ENCODE measurements at regions not wholly inside any gene's neighbourhood (a gene's known extent, or its start where the extent isn't known, plus 50 kb on each side); places are given as distances from the start of the nearest gene placed in this dataset.

GRCh38 chrX:18039023-18039422, 177.9 kb upstream of the RAI2 start:
- no peak overlapping the region for H3K4me3 ChIP-seq
- no peak for DNase-seq
- no peak for TF ChIP-seq CTCF (IDR thresholded peaks at IDR 0.05; ENCODE audit: borderline replicate concordance)

DNA sequence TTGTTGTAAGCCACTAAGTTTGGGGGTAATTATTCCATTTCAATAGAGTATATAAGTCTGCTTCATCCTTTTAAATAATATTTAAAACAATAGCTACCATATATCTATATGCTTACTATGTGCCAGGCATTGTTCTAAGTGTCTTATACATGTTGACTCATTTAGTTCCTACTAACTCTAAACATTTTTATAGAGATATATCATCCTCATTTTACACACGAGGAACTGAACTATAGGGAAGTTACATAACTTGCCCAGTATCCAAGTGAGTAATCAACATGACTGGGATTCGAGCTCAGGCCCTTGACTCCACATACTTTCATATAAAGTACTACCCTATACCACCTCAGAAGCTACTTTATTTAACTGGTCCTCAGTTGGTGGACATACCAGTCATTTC, 175.3 kb upstream of the RAI2 start:
- H3K36me3 ChIP-seq, result no peaks in the 10 kb centered on the region
- no peak overlapping the region for H3K4me3 ChIP-seq
- no peaks in the 10 kb centered on the region for H3K4me1 ChIP-seq
- intact Hi-C loops (cut with micrococcal nuclease), result no loop called here
- no peak for TF ChIP-seq CTCF (IDR thresholded peaks at IDR 0.05; ENCODE audit: borderline replicate concordance)
- no peaks in the 10 kb centered on the region for H3K27me3 ChIP-seq (ENCODE audit: low read depth)
- H3K27ac ChIP-seq (replicated peaks), result no peak overlapping the region
- H3K9me3 ChIP-seq (replicated peaks), result no peaks in the 10 kb centered on the region
- no peak for DNase-seq

More at GRCh38 chrX:18039023-18039422, 177.9 kb upstream of the RAI2 start:
- intact Hi-C loops (cut with micrococcal nuclease), result no loop called here
- H3K27me3 ChIP-seq (ENCODE audit: low read depth), result no peaks in the 10 kb centered on the region
- H3K9me3 ChIP-seq (replicated peaks), result no peaks in the 10 kb centered on the region
- H3K4me1 ChIP-seq, result no peaks in the 10 kb centered on the region
- no peak overlapping the region for H3K27ac ChIP-seq (replicated peaks)
- H3K36me3 ChIP-seq, result no peaks in the 10 kb centered on the region

DNA sequence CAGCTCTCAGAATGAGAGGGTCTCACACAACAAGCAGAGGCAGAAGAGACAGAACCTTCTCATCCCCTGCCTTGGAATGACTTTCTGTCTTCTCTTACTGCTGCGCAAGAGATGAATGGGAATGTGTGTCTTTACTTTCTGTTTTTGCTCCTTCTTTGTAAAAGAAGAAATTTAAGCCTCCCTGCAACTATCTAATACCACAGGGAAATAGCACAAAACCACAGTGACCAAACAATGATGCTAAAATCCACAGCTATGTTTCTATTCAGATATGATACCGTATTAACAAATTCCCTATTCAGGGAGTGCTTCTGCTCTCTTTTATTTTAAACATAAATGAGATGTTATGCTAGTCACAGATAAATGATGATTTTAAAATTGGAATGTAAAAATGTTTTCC, 173.8 kb upstream of the RAI2 start:
- Histone ChIP-seq H3K27me3 (ENCODE audit: low read depth) (no peaks in the 10 kb centered on the region), H3K4me1 (no peaks in the 10 kb centered on the region), H3K9me3 (replicated peaks) (no peaks in the 10 kb centered on the region), H3K36me3 (no peaks in the 10 kb centered on the region), H3K27ac (replicated peaks) (no peak overlapping the region), H3K4me3 (no peak overlapping the region)
- intact Hi-C loops (cut with micrococcal nuclease), result no loop called here
- DNase-seq, result no peak
- TF ChIP-seq CTCF (IDR thresholded peaks at IDR 0.05; ENCODE audit: borderline replicate concordance), result no peak

DNA sequence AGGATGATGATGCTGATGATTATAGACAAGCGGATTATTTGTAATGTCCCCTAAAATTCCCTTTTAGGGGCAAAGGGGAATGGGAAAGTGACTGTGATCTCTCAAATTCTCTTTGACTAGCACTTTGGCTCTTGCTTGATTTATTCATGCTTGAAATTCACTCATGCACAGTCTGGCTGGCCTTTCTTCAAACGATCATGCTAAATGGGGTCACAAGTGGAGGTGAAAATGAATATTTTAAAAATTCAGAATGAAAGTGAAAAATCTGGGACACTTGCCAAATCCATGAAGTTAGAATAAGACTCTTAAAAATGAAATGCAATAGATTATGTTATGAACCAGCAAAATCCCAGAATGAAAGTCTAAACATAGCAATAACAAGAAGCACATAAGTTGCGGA, 173.4 kb upstream of the RAI2 start:
- no peak for DNase-seq
- intact Hi-C loops (cut with micrococcal nuclease), result no loop called here
- Histone ChIP-seq H3K27ac (replicated peaks) (no peak overlapping the region), H3K27me3 (ENCODE audit: low read depth) (no peaks in the 10 kb centered on the region), H3K4me3 (no peak overlapping the region), H3K9me3 (replicated peaks) (no peaks in the 10 kb centered on the region), H3K36me3 (no peaks in the 10 kb centered on the region), H3K4me1 (no peaks in the 10 kb centered on the region)
- TF ChIP-seq CTCF (IDR thresholded peaks at IDR 0.05; ENCODE audit: borderline replicate concordance), result no peak

DNA sequence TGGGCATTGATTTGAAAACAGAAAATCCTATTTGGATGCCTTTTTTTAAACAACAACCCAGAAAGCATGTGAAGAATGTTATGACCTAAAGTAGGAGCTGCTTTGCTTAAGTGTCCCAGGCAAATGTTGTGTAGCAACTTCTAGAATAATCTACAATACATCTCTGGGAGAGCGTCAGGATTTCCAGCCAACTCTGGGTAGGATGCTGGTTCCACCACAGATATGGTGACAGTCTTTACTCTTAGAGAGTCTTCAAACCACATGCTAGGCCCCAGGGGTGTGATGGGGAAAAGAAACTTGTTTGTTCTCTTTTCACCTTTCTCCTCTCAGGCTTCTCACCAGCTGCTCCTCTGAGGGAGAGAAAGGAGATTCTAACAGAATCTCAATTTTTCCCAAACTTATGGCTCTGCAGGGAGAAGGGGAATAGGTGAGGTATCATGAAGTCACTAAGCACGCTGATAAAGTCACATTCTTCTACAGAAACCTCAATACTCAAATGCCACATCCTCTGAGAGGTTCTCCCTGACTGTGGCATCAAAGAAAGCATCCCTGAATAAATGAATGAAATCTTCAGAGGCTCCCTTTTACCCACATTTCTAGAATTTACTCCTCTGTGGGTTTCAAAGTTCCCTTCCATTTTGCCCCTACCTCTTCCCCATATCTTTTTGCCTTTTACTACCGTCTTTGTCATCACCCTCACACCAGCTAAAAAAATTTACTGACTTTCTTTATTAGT, 171.6 kb upstream of the RAI2 start:
- no peak overlapping the region for H3K4me3 ChIP-seq
- H3K36me3 ChIP-seq, result no peaks in the 10 kb centered on the region
- no peaks in the 10 kb centered on the region for H3K9me3 ChIP-seq (replicated peaks)
- no peaks in the 10 kb centered on the region for H3K27me3 ChIP-seq (ENCODE audit: low read depth)
- H3K4me1 ChIP-seq, result no peaks in the 10 kb centered on the region
- no peak overlapping the region for H3K27ac ChIP-seq (replicated peaks)
- DNase-seq, result no peak
- TF ChIP-seq CTCF (IDR thresholded peaks at IDR 0.05; ENCODE audit: borderline replicate concordance), result no peak
- intact Hi-C loops (cut with micrococcal nuclease), result no loop called here
